ENCODE measurements at regions not wholly inside any gene's neighbourhood (a gene's known extent, or its start where the extent isn't known, plus 50 kb on each side); places are given as distances from the start of the nearest gene placed in this dataset.
"Not testable (repeated sequence)": the region's sequence is repeated elsewhere in the genome, so short reads cannot be mapped to it uniquely, and the experiment has no call there.

DNA sequence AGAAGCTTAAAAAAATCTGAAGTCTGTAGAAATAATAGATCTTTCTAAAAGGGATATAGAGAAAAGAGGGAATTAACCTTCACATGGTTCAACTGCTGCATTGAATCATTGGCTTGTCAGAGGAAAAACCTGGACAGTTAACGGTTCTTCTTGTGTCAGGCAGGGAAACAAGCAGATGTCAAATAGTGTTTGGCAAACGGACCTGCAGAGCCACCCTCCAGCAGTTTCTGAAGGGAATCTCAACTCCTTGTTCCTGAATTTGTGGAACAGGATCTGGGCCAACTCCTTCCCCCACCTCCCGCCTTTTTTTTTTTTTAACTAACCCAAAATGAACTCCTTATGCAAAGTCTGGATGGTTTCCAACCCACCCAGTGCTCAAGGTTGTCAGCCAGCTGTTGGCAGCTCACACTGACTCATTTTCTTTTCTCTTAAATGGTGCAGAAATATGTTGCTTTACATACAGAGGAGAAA lies 187.3 kb downstream of the CAND1 start:
- no peak for DNase-seq (ENCODE audit: low spot score)

DNA sequence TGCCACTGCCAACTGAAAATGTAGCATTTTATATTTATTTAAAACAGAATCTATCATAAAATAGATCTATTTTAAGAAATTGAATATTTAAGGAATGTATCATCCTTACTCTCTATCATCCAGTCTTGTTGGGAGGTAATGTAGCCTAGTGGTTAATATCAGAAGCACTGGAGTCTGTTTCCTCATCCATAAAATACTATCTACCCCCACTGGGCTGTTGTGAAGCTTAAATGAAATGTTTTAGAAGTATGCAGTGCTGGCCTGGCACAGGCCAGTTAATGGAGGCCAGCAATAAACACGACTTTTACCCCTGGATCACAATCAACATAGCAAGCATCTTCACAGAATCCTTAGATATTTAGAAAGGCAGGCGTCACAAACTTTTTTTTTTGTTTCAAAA lies 188.0 kb downstream of the CAND1 start:
- DNase-seq (ENCODE audit: low spot score): no peak

DNA sequence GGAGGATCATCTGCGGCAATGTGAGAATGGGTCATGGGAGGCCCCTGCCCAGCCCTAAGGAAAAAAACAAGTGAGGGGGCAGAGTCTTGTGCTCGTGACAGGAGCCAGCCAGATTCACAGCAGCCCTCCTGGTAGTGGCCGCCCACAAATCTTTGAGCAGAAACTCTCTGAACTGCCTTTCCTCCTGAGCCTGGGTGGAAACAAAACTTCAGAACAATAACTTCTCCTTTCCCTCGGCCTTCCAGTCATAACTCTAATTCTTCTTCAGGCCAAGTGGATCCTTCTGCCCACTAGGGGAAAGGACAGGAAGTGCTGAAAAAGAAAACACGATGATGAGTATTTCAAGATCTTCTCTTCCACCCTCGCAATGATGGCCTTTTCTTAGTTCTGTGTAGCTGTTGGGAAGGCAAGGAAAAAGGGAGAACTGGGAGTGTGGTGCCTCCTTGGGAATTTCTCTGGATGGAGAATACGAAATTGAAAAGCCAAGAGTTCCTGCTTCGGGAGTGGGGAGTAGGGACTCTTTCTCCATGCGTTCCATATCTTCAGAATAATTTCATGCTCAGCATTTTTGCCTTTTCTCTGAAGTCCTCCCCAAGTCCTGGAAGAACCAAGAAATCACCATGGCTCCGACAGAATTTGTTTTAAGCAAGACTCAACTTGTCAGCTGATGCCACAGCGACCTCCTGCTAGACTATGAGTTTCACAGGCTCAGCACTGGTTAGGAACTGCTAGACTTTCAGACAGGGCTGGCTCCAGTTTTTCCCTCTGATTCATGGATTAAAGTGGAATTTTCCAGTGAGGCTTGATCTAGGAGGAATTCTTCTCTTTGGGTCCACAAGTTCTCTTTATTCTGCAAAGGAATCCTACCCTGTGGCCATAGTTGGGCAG lies 188.9 kb downstream of the CAND1 start:
- no peak for DNase-seq (ENCODE audit: low spot score)

DNA sequence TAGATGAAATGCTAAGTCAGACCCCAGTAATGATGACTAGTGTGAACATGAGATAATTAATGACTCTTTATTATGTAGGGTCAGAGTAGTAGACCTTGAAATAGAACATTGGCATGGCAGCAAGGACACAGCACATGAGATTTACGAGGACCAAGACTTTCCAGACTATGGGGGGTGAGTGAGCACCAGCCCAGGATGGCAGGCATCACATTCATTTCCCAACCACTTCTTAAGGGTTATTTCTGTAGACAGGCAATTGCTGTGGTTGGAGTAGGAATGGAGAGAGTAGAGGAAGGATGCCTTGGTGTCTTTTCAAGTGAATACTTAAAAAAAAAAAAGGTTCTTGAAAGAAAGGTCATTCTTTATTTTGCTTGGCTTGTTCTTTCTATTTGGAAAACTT lies 189.4 kb upstream of the DYRK2 start:
- no peak for DNase-seq (ENCODE audit: low spot score)

DNA sequence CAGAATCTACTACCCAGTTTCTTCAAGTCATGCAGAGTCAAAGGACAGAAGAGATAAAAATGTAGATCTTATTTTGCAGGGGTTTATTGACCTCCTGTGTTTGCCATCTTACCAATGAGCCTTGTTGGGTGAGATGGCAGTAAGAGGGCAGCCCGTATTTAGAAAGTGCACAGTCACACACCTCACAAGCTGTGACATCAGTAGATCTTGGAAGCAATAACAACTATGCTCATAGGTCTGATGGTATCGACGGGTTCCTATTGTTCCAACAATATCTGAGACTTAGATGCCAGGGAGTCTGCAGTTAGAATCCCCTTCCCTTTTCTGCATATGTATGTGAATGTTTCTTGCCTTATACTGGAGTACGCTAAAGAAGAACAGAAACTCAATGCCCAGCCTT lies 189.0 kb upstream of the DYRK2 start:
- no peak for DNase-seq (ENCODE audit: low spot score)

DNA sequence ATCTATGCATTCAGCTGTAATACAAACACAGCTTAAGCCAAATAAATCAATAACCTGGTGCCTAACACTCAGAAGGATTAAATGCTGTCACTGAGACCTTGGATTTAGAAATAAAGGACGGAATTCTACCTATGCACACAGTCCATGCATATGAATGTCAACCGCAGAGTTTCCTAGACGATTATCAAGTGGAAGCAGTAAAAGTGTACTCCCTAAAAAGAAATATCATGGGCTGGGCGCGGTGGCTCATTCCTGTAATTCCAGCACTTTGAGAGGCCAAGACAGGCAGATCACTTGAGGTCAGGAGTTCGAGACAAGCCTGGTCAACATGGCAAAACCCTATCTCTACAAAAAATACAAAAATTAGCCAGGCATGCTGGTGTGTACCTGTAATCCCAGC lies 188.2 kb upstream of the DYRK2 start:
- DNase-seq (ENCODE audit: low spot score): no peak

DNA sequence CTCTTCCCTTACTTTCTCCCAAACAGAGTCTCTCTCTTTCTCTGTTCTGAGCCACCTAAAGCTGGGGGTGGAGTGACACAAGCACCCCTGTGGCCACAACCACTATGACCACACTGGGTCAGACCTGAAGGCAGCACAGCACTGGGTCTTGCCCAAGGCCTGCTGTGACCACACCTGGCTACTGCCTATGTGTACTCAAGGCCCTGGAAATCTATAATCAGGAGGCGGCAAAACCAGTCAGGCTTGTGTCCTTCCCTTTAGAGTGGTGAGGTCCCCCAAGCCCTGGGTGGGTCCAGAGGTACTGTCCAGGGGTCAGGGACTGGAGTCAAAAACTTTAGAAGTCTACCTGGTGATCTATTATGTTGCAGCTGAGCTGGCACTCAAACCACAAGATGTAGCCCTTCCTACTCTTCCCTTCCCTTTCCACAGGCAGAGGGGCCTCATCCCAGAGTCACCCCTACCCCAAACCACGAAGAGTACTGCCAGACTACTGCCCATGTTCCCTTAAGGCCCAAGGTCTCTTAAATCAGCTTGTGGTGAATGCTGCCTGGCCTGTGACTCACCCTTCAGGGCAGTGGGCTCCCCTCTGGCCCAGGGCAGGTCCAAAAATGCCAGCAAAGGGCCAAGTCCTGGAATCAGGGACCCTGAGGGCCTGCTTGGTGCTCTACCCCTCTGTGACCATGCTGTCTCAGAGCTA lies 179.8 kb upstream of the DYRK2 start:
- no peak for DNase-seq (ENCODE audit: low spot score)

DNA sequence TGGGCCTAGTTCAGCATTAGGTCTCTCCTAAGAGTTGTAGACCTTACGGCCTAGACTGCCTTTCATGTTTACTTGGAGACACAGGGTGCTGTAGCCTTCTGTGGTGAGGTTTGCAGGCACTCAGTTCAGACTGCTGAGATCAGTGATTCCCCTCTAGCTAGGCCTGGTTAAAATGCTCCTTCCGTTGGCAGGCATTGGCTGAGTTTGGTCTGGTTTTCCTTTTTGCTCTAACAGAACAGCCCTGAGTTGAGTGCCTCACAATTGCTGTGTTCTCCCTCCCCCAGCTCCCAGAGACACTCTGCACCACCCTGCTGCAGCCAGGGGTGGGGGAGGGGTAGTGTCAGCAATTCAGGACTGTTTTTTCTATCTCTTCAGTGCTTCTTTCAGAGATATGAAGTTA lies 178.9 kb upstream of the DYRK2 start:
- DNase-seq (ENCODE audit: low spot score): no peak

DNA sequence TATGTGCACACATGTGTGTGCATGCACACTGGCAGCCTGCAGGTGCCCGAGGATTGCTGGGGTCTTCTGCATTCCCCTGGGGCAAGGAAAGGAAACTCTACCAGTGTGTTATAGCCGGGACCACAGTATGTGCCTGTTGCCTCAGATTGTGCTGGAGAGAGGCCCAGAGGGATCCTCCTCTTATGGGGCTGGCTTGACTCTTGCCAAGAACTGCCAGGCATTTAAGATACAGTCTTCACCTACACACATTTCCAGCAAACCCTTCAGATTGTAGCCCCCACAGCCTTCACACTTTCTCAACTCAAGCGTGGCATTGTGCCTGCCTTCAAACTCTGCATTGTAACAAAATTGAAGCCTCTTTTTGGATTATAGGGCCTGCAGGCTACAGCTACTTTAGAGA lies 176.7 kb upstream of the DYRK2 start:
- DNase-seq (ENCODE audit: low spot score): no peak

DNA sequence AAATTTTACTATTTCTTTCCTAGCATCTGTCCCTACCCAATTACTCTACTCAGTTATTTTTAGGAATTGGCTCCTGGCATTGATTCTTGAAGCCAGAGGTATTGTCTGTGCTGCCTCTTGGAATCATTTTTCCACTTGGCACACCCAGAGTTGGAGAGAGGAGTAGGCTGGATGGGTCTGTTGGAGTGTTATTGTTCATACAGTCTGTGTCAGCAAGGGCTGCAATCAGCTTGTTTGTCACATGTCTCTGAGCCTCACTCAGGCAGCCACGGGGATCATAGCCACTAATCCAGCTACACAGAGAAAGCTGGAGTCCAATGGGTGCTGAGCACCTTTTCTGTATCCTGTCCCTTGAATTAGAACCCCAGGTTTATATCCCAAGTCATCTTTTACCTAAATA lies 176.0 kb upstream of the DYRK2 start:
- no peak for DNase-seq (ENCODE audit: low spot score)

DNA sequence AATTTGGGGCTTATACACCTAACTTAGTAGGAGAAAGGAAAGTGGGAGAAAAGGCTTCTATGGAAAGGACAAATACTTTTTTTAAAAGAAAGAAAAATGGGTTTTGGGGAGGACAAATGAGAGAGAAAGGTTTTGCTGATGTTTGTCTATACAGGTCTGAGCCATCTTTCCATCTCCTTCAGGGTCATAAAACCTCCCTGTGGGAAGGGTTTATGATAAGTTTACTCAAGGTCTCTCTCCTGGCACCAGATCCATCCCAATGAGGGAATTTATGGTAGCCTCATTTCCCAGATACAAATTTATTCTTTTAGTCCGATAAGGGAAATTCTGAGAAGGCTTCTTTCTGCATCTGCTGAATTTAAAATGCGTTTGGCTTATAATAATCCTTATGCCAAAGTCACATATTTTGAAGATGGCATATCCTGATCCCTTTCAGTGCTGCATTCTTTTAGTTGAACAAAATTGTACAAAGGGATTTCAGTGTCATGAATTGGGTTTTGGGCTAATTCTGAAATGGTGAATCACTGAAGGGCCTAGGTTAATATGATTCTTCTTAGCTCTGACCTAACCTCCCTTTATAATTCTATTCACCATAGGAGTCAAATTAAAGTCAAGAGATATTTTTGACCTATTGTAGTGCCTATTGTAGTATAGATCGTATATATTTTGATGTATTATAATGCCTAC lies 173.5 kb upstream of the DYRK2 start:
- DNase-seq (ENCODE audit: low spot score): no peak

DNA sequence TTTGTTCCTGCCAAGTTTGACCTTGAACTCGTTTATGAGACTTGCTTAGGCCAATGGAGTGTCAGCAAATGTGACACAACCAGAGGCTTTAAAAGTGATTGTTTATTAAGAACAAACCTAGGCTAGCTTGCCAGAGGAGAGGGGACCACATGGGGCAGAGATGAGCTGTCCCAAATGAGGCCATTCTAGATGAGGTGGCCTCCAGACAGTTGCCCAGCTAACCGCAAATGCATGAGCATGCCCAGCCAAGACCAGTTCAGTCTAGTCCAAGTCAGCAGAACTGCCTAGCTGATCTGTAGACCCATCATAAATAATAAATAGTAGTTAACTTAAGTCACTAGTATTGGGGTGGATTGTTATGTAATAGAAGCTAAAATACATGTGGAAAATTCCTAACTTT lies 172.8 kb upstream of the DYRK2 start:
- no peak for DNase-seq (ENCODE audit: low spot score)

DNA sequence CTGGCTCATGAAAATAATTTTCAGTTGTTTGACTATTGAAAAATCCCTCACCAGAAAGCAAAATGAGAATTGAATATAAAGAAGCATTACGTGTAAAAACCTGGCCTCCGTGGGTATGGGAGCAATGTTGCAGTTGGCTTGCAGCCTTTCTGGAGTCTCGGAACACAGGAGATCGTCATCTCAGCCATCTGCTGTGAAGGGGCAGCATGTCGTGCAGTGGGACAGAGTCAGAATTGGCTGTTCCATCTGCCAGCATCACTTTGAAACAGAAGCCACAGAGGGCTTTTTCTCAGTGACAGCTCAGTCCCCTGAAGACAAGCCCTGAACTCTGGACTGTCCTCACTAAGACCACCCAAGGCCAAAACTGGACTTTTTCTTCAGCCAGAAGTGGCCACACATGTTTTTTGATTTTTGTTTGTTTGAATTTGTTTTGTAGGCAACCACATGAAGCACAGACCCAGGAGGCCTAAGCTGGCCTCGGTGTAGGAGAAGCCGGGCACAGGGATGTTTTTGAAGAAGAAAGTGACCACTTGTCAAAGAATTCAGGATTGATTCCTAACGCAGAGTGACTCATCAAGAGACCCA lies 170.8 kb upstream of the DYRK2 start:
- no peak for DNase-seq (ENCODE audit: low spot score)

DNA sequence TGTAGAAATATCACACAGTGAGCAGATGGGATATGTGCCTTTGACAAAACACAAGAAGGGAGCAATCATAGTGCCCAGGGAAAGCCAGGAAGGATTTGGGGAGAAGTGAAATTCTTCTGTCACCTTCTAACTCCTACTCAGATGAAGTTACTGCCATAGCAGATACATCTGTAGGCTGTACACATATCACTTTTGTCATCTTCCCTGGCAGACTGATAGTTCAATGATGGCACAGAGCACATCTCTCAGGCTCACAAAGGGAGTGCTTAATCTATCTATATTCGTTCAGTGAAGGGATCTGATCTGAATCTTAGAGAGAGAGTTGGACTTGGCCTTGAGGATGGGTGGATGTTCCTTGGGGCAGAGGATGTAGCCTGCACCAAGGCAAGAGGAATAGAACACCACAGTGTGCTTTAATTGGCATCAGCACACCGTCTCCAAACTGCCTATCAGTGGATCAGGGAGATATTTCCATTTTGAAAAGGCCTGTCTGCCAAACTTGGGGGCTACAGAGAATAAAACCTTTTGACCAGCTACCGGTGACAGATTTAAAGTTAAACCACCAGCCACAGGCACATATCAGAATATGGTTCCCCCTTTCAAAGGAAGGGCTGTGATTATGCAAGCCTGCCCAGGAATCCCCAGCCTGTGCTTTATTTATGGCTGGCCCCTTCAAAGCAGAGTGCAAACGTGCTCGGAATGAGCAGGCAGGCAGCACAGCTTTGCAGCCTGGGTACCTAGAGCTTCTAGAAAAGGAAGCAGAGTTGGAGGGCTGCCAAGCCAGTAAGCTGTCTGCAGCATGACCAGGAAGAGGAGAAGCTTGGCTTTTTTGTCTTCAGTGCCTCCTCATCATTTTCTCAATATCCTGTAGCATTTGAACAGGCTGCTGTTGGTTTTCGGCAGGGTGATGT lies 165.5 kb upstream of the DYRK2 start:
- DNase-seq (ENCODE audit: low spot score): no peak

DNA sequence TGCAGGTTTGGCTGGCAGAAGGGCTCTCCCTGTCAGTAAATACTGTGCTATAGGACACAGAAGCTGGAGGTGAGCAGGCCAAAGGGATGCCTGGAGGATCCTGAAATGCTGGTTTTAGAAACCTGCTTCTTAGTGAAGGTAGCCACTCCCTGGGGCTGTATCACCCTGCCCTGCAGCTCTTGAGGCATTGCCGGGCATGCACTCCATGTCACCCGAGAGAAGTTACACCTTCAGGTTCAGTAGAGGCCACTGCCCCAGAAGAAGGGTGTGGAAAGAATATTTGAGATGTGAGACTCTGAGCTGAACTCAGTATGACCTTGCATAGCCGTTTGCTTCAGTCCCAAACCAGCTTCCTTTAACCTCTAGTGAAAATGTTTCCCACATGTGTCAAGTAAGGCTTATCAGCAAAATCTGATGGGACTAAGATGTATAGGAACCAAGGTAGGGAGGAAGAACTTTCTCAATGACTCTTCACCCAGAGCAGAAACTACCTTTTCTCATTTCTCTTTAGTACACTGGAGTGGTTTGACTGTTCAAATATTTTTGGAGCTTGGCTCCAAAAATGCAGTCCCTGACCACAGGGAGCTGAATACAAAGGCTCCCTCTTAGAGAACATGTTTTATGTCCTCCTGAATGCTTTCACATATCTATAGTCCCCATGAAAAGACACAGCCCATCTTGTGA lies 164.5 kb upstream of the DYRK2 start:
- DNase-seq (ENCODE audit: low spot score): no peak

DNA sequence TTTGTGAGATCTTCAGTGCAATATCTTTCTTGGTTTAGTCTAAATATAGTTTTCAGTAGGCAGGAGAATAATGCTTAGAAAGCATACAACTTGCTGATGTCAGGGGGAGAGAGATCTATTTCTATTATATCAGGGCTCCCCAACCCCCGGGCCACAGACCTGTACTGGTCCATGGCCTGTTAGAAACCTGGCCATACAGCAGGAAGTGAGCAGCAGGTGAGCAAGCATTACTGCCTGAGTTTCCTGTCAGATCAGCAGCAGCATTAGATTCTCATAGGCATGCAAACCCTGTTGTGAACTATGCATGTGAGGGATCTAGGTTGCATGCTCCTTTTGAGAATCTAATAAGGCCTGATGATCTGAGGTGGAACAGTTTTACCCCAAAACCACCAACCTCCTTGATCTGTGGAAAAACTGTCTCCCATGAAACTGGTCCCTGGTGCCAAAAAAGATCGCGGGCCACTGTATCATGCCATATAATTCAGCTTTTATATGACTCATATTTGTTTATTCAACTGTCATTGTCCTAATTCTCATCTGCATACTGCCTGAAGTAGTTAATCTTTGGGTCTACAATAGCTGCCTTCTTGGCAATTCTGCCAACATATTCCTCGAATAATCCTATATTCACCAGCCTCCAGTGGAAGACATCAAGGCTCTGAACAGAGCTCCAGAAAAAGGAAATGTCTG lies 163.6 kb upstream of the DYRK2 start:
- DNase-seq (ENCODE audit: low spot score): no peak

DNA sequence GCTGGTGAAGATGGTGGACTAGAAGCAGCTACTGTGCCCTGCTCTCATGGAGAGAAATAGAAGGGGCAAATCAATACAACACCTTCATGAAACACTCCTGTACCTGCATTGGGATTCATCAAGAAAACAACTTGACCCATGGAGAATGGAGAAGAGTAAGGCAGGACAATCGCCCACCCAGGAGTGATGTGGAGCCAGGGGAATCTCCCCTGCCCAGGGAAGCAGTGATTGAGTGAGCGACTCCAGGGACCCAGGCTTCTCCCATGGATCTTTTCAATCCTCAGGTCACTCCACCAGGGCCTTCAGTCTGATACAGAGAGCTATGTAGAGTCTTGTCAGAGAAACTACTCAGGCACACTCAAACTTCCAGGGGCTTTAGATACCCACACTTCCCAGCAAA lies 161.9 kb upstream of the DYRK2 start:
- no peak for DNase-seq (ENCODE audit: low spot score)

DNA sequence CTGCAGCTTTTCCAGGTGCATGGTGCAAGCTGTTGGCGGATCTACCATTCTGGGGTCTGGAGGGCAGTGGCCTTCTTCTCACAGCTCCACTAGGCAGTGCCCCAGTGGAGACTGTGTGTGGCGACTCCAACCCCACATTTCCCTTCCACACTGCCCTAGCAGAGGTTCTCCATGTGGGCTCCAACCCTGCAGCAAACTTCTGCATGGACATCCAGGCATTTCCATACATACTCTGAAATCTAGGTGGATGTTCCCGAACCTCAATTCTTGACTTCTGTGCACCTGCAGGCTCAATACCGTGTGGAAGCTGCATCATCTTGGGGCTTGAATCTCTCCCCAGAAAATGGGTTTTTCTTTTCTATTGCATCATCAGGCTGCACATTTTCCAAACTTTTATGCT lies 160.2 kb upstream of the DYRK2 start:
- DNase-seq (ENCODE audit: low spot score): not testable (repeated sequence)

DNA sequence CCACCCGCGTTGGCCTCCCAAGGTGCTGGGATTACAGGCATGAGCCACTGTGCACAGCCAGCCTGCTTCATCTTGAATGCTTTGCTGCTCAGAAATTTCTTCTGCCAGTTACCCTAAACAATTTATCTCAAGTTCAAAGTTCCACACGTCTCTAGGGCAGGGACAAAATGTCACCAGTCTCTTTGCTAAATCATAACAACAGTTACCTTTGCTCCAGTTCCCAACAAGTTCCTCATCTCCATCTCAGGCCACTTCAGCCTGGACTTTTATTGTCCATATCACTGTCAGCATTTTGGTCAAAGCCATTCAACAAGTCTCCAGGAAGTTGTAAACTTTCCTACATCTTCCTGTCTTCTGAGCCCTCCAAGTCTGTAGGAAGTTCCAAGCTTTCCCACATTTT lies 159.5 kb upstream of the DYRK2 start:
- no peak for DNase-seq (ENCODE audit: low spot score)

DNA sequence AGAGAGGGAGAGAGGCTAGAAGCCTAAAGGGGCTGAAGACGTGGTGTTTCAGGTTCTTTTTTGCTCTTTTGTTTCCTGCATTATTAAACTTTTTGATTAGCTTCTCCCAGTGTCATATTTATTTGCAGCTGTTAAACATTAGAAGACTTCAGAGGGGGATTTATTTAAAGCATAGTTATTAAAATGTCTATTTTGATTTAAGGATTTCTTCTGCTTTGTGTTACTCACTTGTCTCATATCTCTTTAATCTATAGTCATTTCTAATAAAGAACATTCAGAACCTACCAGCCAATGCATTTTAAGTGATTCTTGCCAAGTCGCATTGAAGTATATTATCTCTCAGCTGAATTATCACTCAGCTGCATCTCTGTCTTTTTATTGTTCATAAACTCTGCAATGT lies 152.0 kb upstream of the DYRK2 start:
- no peak for DNase-seq (ENCODE audit: low spot score)
